Neutrophil (primary cell): ENCODE measurements at regions not wholly inside any gene's neighbourhood (a gene's known extent, or its start where the extent isn't known, plus 50 kb on each side); places are given as distances from the start of the nearest gene placed in this dataset.
A peak's percentile ranks its signal among the peaks of the same experiment; 100 is the strongest.

Source experiments
- H3K27ac ChIP-seq: fragments of 200-600 bp; sonication (generic); 2 replicates; pipeline ENCODE4 v1.5.1; 2016; ENCODE audit warnings: mild to moderate bottlenecking, moderate library complexity
- H3K27me3 ChIP-seq: fragments of 200-600 bp; sonication (generic); 2 replicates; pipeline ENCODE4 v1.6.0; 2016; ENCODE audit warnings: mild to moderate bottlenecking
- H3K36me3 ChIP-seq: fragments of 200-600 bp; sonication (generic); 2 replicates; pipeline ENCODE4 v1.5.1; 2017
- H3K4me1 ChIP-seq, 2 experiments: fragments of 200-600 bp in 1 of 2; sonication (generic) in 1 of 2; 1 replicate in 1 of 2; 2 replicates in 1 of 2; pipeline versions ENCODE4 v1.5.1 to v1.6.1; 2013 to 2016; ENCODE audit warnings: low read depth in 1 of 2, low read length in 1 of 2, mild to moderate bottlenecking in 1 of 2, moderate library complexity in 1 of 2; ENCODE audit not compliant: control insufficient read depth in 1 of 2, insufficient read depth in 1 of 2
- H3K4me3 ChIP-seq, 2 experiments: fragments of 200-600 bp in 1 of 2; sonication (generic) in 1 of 2; 1 replicate in 1 of 2; 2 replicates in 1 of 2; pipeline ENCODE4 v1.5.1; 2013 to 2016; ENCODE audit warnings: low read depth in 1 of 2, low read length in 1 of 2, mild to moderate bottlenecking in 1 of 2, moderate library complexity in 1 of 2
- H3K9me3 ChIP-seq: fragments of 200-600 bp; sonication (generic); 2 replicates; pipeline ENCODE4 v1.5.1; 2016
- TF ChIP-seq, protein P1 (sequence below): fragments of 200-600 bp; sonication (generic); IDR thresholded peaks from 2 replicates; pipeline ENCODE4 v1.5.1; 2016; ENCODE audit warnings: antibody characterized with exemption

DNA sequence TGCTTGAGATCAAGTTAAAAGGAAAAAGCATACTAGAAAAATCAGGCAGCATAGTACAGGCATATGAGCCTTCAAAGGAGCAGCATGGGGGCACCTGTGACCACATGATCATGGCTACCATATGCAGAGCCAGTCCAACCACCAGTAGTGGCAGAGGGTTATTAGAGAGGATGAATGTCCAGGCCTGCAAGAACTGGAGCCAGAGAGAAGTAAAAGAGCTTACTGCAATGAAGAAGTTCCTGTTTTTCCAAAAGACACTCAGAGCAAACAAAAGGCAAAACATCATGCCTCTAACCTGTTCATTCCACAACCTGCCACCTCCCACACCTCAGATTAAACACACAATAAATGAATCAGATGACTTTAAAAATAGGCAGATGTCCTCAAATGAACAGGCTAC lies 99.6 kb upstream of the NAMPT start:
- Histone ChIP-seq H3K4me1 (peaks cover 24 to 29% of the 10 kb centered on the region in 2 experiments), H3K36me3 (no peaks in the 10 kb centered on the region), H3K4me3 (no peak overlapping the region), H3K27me3 (no peaks in the 10 kb centered on the region), H3K27ac (peak overlapping the region; percentile 87), H3K9me3 (no peaks in the 10 kb centered on the region)
- TF ChIP-seq, protein P1, sequence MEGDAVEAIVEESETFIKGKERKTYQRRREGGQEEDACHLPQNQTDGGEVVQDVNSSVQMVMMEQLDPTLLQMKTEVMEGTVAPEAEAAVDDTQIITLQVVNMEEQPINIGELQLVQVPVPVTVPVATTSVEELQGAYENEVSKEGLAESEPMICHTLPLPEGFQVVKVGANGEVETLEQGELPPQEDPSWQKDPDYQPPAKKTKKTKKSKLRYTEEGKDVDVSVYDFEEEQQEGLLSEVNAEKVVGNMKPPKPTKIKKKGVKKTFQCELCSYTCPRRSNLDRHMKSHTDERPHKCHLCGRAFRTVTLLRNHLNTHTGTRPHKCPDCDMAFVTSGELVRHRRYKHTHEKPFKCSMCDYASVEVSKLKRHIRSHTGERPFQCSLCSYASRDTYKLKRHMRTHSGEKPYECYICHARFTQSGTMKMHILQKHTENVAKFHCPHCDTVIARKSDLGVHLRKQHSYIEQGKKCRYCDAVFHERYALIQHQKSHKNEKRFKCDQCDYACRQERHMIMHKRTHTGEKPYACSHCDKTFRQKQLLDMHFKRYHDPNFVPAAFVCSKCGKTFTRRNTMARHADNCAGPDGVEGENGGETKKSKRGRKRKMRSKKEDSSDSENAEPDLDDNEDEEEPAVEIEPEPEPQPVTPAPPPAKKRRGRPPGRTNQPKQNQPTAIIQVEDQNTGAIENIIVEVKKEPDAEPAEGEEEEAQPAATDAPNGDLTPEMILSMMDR: no peak

DNA sequence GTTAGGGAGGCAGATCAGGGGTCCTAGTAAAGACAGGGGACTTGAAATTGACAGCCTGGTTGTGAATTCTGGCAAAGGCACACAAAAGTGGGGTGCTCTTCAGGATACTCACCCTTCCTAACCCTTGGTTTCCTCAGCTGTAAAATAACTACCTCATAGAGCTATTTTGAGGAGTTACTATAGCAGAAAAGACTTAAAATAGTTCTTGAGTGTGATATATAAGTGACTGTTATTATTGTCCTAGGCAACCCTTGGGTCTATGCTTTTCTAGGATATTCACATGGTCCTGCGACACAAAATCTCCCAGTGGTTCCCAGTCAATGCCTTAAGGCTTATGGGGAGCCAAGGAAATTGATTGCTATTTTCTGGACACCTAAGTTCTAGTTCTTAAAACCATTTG lies 98.1 kb upstream of the NAMPT start:
- Histone ChIP-seq H3K4me3 (no peak overlapping the region), H3K4me1 (peaks cover 28 to 35% of the 10 kb centered on the region in 2 experiments), H3K36me3 (no peaks in the 10 kb centered on the region), H3K27me3 (no peaks in the 10 kb centered on the region), H3K27ac (peak overlapping the region; percentile 65), H3K9me3 (no peaks in the 10 kb centered on the region)
- TF ChIP-seq, protein P1: no peak

DNA sequence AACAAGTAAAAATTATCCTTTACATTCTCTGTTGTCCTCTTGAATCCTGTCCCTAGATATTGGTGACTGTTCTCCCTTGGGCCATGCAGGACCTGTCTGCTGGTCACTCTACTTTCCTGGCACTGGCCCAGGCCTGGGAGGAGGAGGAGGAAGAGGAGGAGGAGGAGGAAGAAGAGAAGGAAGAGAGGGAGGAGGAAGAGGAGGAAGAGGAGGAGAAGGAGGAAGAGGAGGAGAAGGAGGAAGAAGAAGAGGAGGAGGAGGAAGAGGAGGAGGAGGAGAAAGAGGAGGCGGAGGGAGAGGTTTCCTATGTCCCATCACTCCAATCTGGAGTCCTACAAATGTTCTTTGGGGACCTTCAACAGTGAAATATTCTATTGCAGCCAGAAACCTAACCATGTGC lies 97.3 kb upstream of the NAMPT start:
- Histone ChIP-seq H3K27me3 (no peaks in the 10 kb centered on the region), H3K4me1 (peaks cover 31 to 38% of the 10 kb centered on the region in 2 experiments), H3K9me3 (no peaks in the 10 kb centered on the region), H3K36me3 (no peaks in the 10 kb centered on the region), H3K4me3 (no peak overlapping the region), H3K27ac (peak overlapping the region; percentile 65)
- TF ChIP-seq, protein P1: no peak

DNA sequence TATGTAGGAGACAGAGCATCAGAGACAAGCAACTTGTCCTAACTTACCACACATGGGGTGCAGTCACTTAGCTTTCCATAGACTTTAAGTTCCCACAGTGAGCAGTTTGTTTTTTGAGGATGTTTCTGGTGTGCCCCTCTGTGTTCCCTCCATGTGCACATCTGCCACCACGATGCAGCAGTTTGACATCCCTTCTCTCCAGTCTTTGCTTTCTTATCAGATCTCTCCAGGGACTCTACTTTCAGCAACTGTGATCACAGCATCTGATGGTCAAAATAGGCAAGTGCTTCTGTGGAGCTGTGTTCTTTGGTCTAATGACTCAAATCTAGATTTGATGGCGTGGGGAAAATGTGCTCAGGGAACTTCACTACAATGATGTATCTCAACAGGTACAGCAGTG lies 96.5 kb upstream of the NAMPT start:
- TF ChIP-seq, protein P1: no peak
- H3K9me3 ChIP-seq: no peaks in the 10 kb centered on the region
- H3K36me3 ChIP-seq: no peaks in the 10 kb centered on the region
- peaks cover 31 to 42% of the 10 kb centered on the region in 2 experiments for H3K4me1 ChIP-seq
- H3K4me3 ChIP-seq: no peak overlapping the region
- no peaks in the 10 kb centered on the region for H3K27me3 ChIP-seq
- peak overlapping the region; percentile 65 for H3K27ac ChIP-seq

DNA sequence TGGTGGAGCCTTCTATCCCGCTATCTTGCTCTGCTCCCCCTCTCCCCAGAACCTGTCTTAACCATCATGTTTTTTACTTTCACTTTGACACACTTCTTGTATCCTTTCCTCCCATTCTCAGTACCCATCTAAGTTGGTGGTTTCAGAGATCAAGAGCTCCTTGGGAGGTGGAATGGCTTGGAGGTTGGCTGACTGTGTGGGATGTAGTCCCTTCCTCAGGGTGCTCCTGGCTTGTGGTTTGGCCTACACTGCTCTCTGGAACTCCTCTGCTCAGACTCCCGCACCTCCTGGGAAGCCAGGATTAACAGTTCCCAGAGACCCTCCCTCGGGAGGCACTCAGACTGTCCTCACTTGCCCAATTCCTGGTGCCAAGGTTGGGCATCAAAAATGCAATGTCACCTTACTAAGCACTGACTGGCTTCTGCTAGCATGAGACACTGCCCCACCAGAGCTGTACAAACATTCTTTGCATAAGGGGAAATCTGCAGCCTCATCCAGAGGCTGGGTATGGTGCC lies 93.1 kb upstream of the NAMPT start:
- H3K27me3 ChIP-seq: no peaks in the 10 kb centered on the region
- no peaks in the 10 kb centered on the region for H3K9me3 ChIP-seq
- no peak overlapping the region for H3K4me3 ChIP-seq
- peak overlapping the region; percentile 41 for H3K27ac ChIP-seq
- TF ChIP-seq, protein P1: no peak
- peaks cover 14 to 23% of the 10 kb centered on the region in 2 experiments for H3K4me1 ChIP-seq
- no peaks in the 10 kb centered on the region for H3K36me3 ChIP-seq
